Choroid plexus epithelial cell (primary cell): ENCODE measurements at regions not wholly inside any gene's neighbourhood (a gene's known extent, or its start where the extent isn't known, plus 50 kb on each side); places are given as distances from the start of the nearest gene placed in this dataset.
"Not testable (repeated sequence)": the region's sequence is repeated elsewhere in the genome, so short reads cannot be mapped to it uniquely, and the experiment has no call there.

Experiments
- DNase-seq: peaks from one replicate; pipeline ENCODE4 v3.0.0-alpha.2; 2010; ENCODE audit warnings: low read depth
- H3K4me3 ChIP-seq: 2 replicates; pipeline ENCODE4 v1.5.1; 2011; ENCODE audit warnings: low read depth, mild to moderate bottlenecking, control low read depth, low read length, moderate library complexity
- CTCF ChIP-seq: conservative IDR thresholded peaks from 2 replicates; pipeline ENCODE4 v1.5.1; 2011; ENCODE audit warnings: low read depth, mild to moderate bottlenecking, control low read depth, inconsistent platforms, low read length, moderate library complexity

GRCh38 chr12:42873401-42873800 lies 283.9 kb upstream of the PRICKLE1 start:
- no peak for DNase-seq
- TF ChIP-seq CTCF: no peak
- no peak overlapping the region for H3K4me3 ChIP-seq

- no peak overlapping the region for H3K4me3 ChIP-seq
- no peak for DNase-seq
- no peak for TF ChIP-seq CTCF
Measured at GRCh38 chr12:42871816-42872215, 282.3 kb upstream of the PRICKLE1 start.

GRCh38 chr12:42868291-42868690 lies 278.7 kb upstream of the PRICKLE1 start:
- no peak for TF ChIP-seq CTCF
- no peak overlapping the region for H3K4me3 ChIP-seq
- DNase-seq: peak; percentile 10

GRCh38 chr12:42865282-42865681 lies 275.7 kb upstream of the PRICKLE1 start:
- no peak for TF ChIP-seq CTCF
- no peak overlapping the region for H3K4me3 ChIP-seq
- no peak for DNase-seq

GRCh38 chr12:42862055-42862454 lies 272.5 kb upstream of the PRICKLE1 start:
- TF ChIP-seq CTCF: no peak

GRCh38 chr12:42860331-42860730 lies 270.8 kb upstream of the PRICKLE1 start:
- not testable (repeated sequence) for DNase-seq

More at GRCh38 chr12:42862055-42862454, 272.5 kb upstream of the PRICKLE1 start:
- no peak overlapping the region for H3K4me3 ChIP-seq
- DNase-seq: peak; percentile 25

GRCh38 chr12:42859612-42860011 lies 270.1 kb upstream of the PRICKLE1 start:
- DNase-seq: no peak
- no peak for TF ChIP-seq CTCF

More at GRCh38 chr12:42860331-42860730, 270.8 kb upstream of the PRICKLE1 start:
- not testable (repeated sequence) for H3K4me3 ChIP-seq

GRCh38 chr12:42857106-42857505 lies 267.6 kb upstream of the PRICKLE1 start:
- no peak for TF ChIP-seq CTCF
- H3K4me3 ChIP-seq: no peak overlapping the region
- no peak for DNase-seq

More at GRCh38 chr12:42859612-42860011, 270.1 kb upstream of the PRICKLE1 start:
- no peak overlapping the region for H3K4me3 ChIP-seq
